Glomerular endothelial cell (primary cell): ENCODE measurements at regions not wholly inside any gene's neighbourhood (a gene's known extent, or its start where the extent isn't known, plus 50 kb on each side); places are given as distances from the start of the nearest gene placed in this dataset.

Experiments
- DNase-seq: peaks from one replicate; pipeline ENCODE4 v3.0.0-alpha.2; 2011; ENCODE audit warnings: low read depth, low spot score; ENCODE audit errors: extremely low read depth

GRCh38 chr9:117548556-117548955, 133.7 kb upstream of the ASTN2 start:
- DNase-seq = no peak

- DNase-seq = no peak
These were observed 133.0 kb upstream of the ASTN2 start for GRCh38 chr9:117547904-117548303.

- DNase-seq = no peak
These were observed 132.2 kb upstream of the ASTN2 start for GRCh38 chr9:117546894-117547678.

- no peak for DNase-seq
These were observed 131.0 kb upstream of the ASTN2 start for GRCh38 chr9:117545846-117546245.

- DNase-seq = no peak
These were observed 128.2 kb upstream of the ASTN2 start for GRCh38 chr9:117543089-117543488.

GRCh38 chr9:117542021-117542420, 127.2 kb upstream of the ASTN2 start:
- DNase-seq = no peak

GRCh38 chr9:117541181-117541580, 126.3 kb upstream of the ASTN2 start:
- no peak for DNase-seq

GRCh38 chr9:117535973-117536372, 121.1 kb upstream of the ASTN2 start:
- no peak for DNase-seq

- no peak for DNase-seq
These were observed 120.6 kb upstream of the ASTN2 start for GRCh38 chr9:117535434-117535833.

- DNase-seq = no peak
These were observed 113.4 kb upstream of the ASTN2 start for GRCh38 chr9:117528225-117528624.

- no peak for DNase-seq
These were observed 111.8 kb upstream of the ASTN2 start for GRCh38 chr9:117526674-117527073.

- no peak for DNase-seq
These were observed 108.8 kb upstream of the ASTN2 start for GRCh38 chr9:117523531-117524153.

GRCh38 chr9:117521293-117521692, 106.4 kb upstream of the ASTN2 start:
- no peak for DNase-seq

GRCh38 chr9:117516676-117517632, 102.1 kb upstream of the ASTN2 start:
- no peak for DNase-seq

GRCh38 chr9:117511852-117512481, 97.1 kb upstream of the ASTN2 start:
- no peak for DNase-seq

GRCh38 chr9:117496307-117496706, 81.5 kb upstream of the ASTN2 start:
- no peak for DNase-seq

- DNase-seq = no peak
These were observed 79.7 kb upstream of the ASTN2 start for GRCh38 chr9:117494401-117495090.

GRCh38 chr9:117492476-117492875, 77.6 kb upstream of the ASTN2 start:
- DNase-seq = no peak

GRCh38 chr9:117491491-117491890, 76.6 kb upstream of the ASTN2 start:
- DNase-seq = no peak

- DNase-seq = no peak
These were observed 75.3 kb upstream of the ASTN2 start for GRCh38 chr9:117490199-117490598.
